Thyroid gland (tissue), 4 donors: ENCODE measurements at regions not wholly inside any gene's neighbourhood (a gene's known extent, or its start where the extent isn't known, plus 50 kb on each side); places are given as distances from the start of the nearest gene placed in this dataset.

Source experiments
- CTCF ChIP-seq, 6 experiments: fragments of 200-600 bp in 3 of 6; fragments of 450-650 bp in 3 of 6; sonication (generic) in 3 of 6; IDR thresholded peaks; one replicate each; pipeline ENCODE4 v1.5.1; 2016 to 2019; ENCODE audit warnings: antibody characterized with exemption in 6 of 6, mild to moderate bottlenecking in 2 of 6, inconsistent platforms in 1 of 6, moderate library complexity in 1 of 6
- POLR2A ChIP-seq, 2 donors: fragments of 450-650 bp; IDR thresholded peaks; one replicate each; pipeline ENCODE4 v1.6.1; 2017; ENCODE audit warnings: antibody characterized with exemption in 2 of 2, mild to moderate bottlenecking in 2 of 2, moderate library complexity in 1 of 2

- TF ChIP-seq POLR2A (IDR thresholded peaks at IDR 0.05) (no peak), CTCF (IDR thresholded peaks at IDR 0.05) (no peak)
Observed at GRCh38 chr5:96573513-96573894, 88.7 kb upstream of the CAST start.
